Activated CD4-positive, alpha-beta T cell treated with anti-CD3 and anti-CD28 coated beads, Interleukin-2, amount 10 ng/mL, durations not matched to agents 7 days and 5 days (primary cell): ENCODE measurements at regions not wholly inside any gene's neighbourhood (a gene's known extent, or its start where the extent isn't known, plus 50 kb on each side); places are given as distances from the start of the nearest gene placed in this dataset.

Experiments used
- CTCF ChIA-PET: fragments of 350-600 bp; sonication (Branson Sonifier 250); formaldehyde crosslinking; loops from one replicate; lab custom pipeline; 2021; ENCODE audit warnings: antibody characterized with exemption; lab: Charles Lee
- POLR2A ChIA-PET: fragments of 350-600 bp; sonication (Branson Sonifier 250); formaldehyde crosslinking; loops from one replicate; lab custom pipeline; 2021; ENCODE audit warnings: antibody characterized with exemption; lab: Charles Lee
- DNase-seq: peaks from one replicate; pipeline ENCODE4 v3.0.0-alpha.2; 2020
- H3K27ac Mint-ChIP-seq: one replicate; pipeline ENCODE4 v1.8.0; 2021; ENCODE audit warnings: mild to moderate bottlenecking, moderate library complexity, mixed read lengths
- H3K27me3 Mint-ChIP-seq: one replicate; pipeline ENCODE4 v1.8.0; 2021; ENCODE audit warnings: mixed read lengths
- H3K36me3 Mint-ChIP-seq: one replicate; pipeline ENCODE4 v1.8.0; 2021; ENCODE audit warnings: low read depth, mixed read lengths
- H3K4me1 Mint-ChIP-seq: one replicate; pipeline ENCODE4 v1.8.0; 2021; ENCODE audit warnings: mixed read lengths
- H3K4me3 Mint-ChIP-seq: one replicate; pipeline ENCODE4 v1.8.0; 2021; ENCODE audit warnings: mild to moderate bottlenecking, moderate library complexity, mixed read lengths
- H3K9me3 Mint-ChIP-seq: one replicate; pipeline ENCODE4 v1.8.0; 2021; ENCODE audit warnings: mixed read lengths

DNA sequence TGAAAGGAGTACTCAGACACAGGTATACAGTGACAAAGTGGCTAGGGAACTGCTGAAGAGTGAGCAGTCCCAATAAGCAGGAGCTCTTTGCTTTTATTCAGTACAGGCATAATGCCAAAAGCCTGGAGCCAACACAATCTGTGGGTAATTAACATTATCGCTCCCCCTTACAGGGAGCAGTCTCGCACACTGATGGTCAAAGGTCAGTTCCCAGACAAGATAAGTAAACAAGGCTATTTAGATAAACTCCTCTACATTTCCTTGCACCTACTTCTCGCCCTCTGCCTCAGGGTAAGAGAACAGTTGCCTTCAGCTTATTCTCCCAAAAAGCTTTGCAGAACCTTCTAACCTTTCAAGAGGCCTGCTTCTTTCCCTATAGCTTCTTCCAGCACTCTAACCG lies 73.9 kb upstream of the TAF9B start:
- H3K4me1 Mint-ChIP-seq = no peaks in the 10 kb centered on the region
- no peaks in the 10 kb centered on the region for H3K36me3 Mint-ChIP-seq
- H3K4me3 Mint-ChIP-seq = no peak overlapping the region
- no peaks in the 10 kb centered on the region for H3K27me3 Mint-ChIP-seq
- peaks cover 11% of the 10 kb centered on the region for H3K9me3 Mint-ChIP-seq
- DNase-seq = no peak
- POLR2A ChIA-PET = no interaction called here
- no peak overlapping the region for H3K27ac Mint-ChIP-seq
- CTCF ChIA-PET = no interaction called here

DNA sequence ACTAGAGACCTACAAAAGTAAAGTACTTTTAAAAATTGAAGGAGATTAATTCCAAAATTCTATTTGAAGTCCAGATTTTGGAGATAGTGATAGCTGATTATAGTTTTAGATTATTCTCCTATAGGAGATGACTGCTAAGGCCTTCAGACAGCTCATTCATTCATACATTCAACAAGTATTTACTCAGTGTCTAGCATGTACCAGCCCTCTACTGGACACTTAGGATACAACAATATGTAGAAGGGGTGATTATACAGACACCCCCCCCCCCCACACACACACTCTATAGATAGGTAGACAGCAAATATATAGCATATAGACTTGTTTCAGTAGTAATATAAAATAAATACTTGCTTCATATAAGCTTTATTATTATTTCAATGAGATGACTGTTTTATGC lies 60.4 kb upstream of the TAF9B start:
- no peak for DNase-seq
- Mint-ChIP-seq H3K36me3 (no peaks in the 10 kb centered on the region), H3K27me3 (no peaks in the 10 kb centered on the region), H3K27ac (no peak overlapping the region), H3K4me3 (no peak overlapping the region), H3K4me1 (no peaks in the 10 kb centered on the region), H3K9me3 (no peaks in the 10 kb centered on the region)
- ChIA-PET POLR2A (no interaction called here), CTCF (interaction anchor here (0.7 to 1.6 kb wide), 4 partner anchors 25 to 1195 kb away, joined by 3 read pairs; no protein-coding TSS in a partner anchor)
